Kidney (tissue), 13 donors: ENCODE measurements at regions not wholly inside any gene's neighbourhood (a gene's known extent, or its start where the extent isn't known, plus 50 kb on each side); places are given as distances from the start of the nearest gene placed in this dataset.

Source experiments
- DNase-seq, 5 donors: peaks; one replicate each; pipeline ENCODE4 v3.0.0-alpha.2; 2013 to 2020
- FAIRE-seq: peaks from 2 replicates; lab custom pipeline; 2012; peaks lifted over from hg19 to GRCh38; lab: Jason Lieb, UNC
- H3K27ac ChIP-seq, 2 donors: one replicate each; pipeline ENCODE4 v1.7.0; 2013; ENCODE audit warnings: low read depth in 2 of 2, low read length in 2 of 2, inconsistent platforms in 1 of 2
- H3K27me3 ChIP-seq: one replicate; pipeline ENCODE4 v1.7.1; 2013; ENCODE audit warnings: low read length, inconsistent platforms; ENCODE audit not compliant: control insufficient read depth, insufficient read depth
- H3K36me3 ChIP-seq, 3 donors: one replicate each; pipeline versions ENCODE4 v1.7.0 to v1.7.1; 2013; ENCODE audit warnings: low read length in 3 of 3, control low read depth in 1 of 3, inconsistent platforms in 1 of 3; ENCODE audit not compliant: insufficient read depth in 3 of 3, control insufficient read depth in 2 of 3
- H3K4me1 ChIP-seq, 3 donors: one replicate each; pipeline versions ENCODE4 v1.7.0 to v1.7.1; 2013; ENCODE audit warnings: low read length in 3 of 3, inconsistent platforms in 1 of 3, low read depth in 1 of 3; ENCODE audit not compliant: control insufficient read depth in 2 of 3, insufficient read depth in 2 of 3
- H3K4me3 ChIP-seq, 3 donors: one replicate each; pipeline versions ENCODE4 v1.7.0 to v1.8.1; 2013; ENCODE audit warnings: low read length in 3 of 3, control low read depth in 1 of 3, inconsistent platforms in 1 of 3
- H3K9ac ChIP-seq, 3 donors: one replicate each; pipeline versions ENCODE4 v1.7.0 to v1.7.1; 2013; ENCODE audit warnings: low read length in 3 of 3, control low read depth in 1 of 3, inconsistent platforms in 1 of 3
- H3K9me3 ChIP-seq, 3 donors: one replicate each; pipeline versions ENCODE4 v1.7.0 to v1.7.1; 2013; ENCODE audit warnings: low read length in 3 of 3, control low read depth in 1 of 3, inconsistent platforms in 1 of 3; ENCODE audit not compliant: control insufficient read depth in 2 of 3, insufficient read depth in 1 of 3
- CTCF ChIP-seq: IDR thresholded peaks from 3 replicates; pipeline ENCODE4 v1.5.1; 2012; ENCODE audit warnings: mild to moderate bottlenecking, moderate library complexity, borderline replicate concordance; ENCODE audit not compliant: insufficient read depth; ENCODE audit errors: extremely low read depth
- intact Hi-C: fragments of 100-400 bp; cut with DNase I; formaldehyde crosslinking; loops from one replicate; pipeline ENCODE4 v1.11.1; 2022
- donor health status: control.
- donor health status: control.
- donor health status: control.
- donor health status: control.
- donor health status: control.
- donor health status: DM: yes; HTN: yes; CAD: no.
- donor health status: Normal renal cell carcinoma (clear cell type).

GRCh38 chr16:65757064-65757463 is 609.4 kb upstream of the CDH5 start:
- no peak overlapping the region for H3K27ac ChIP-seq
- intact Hi-C loops = no loop called here
- TF ChIP-seq CTCF = no peak
- peaks cover 0 to 4% (median 0%) of the 10 kb centered on the region in 3 donors for H3K4me1 ChIP-seq
- no peaks in the 10 kb centered on the region for H3K36me3 ChIP-seq
- H3K4me3 ChIP-seq = no peak overlapping the region
- DNase-seq (no peak), FAIRE-seq (no peak)
- H3K9me3 ChIP-seq = no peaks in the 10 kb centered on the region
- no peaks in the 10 kb centered on the region for H3K27me3 ChIP-seq
- no peak overlapping the region for H3K9ac ChIP-seq

GRCh38 chr16:65756163-65756562 is 610.3 kb upstream of the CDH5 start:
- no peaks in the 10 kb centered on the region for H3K36me3 ChIP-seq
- no peaks in the 10 kb centered on the region for H3K9me3 ChIP-seq
- H3K4me1 ChIP-seq = peaks cover 0 to 4% (median 0%) of the 10 kb centered on the region in 3 donors
- TF ChIP-seq CTCF = no peak
- H3K27ac ChIP-seq = no peak overlapping the region
- H3K27me3 ChIP-seq = no peaks in the 10 kb centered on the region
- no peak overlapping the region for H3K9ac ChIP-seq
- no peak for FAIRE-seq
- intact Hi-C loops = no loop called here
- no peak for DNase-seq
- no peak overlapping the region for H3K4me3 ChIP-seq

- TF ChIP-seq CTCF = no peak
- peak in 2 of 5 donors; percentile 70 to 80 for DNase-seq
- H3K36me3 ChIP-seq = no peaks in the 10 kb centered on the region
- H3K4me1 ChIP-seq = peaks cover 0 to 4% (median 2%) of the 10 kb centered on the region in 3 donors
- intact Hi-C loops = no loop called here
- no peak overlapping the region for H3K9ac ChIP-seq
- H3K9me3 ChIP-seq = no peaks in the 10 kb centered on the region
- H3K4me3 ChIP-seq = no peak overlapping the region
- no peak for FAIRE-seq
- no peaks in the 10 kb centered on the region for H3K27me3 ChIP-seq
- no peak overlapping the region for H3K27ac ChIP-seq
Measured at GRCh38 chr16:65754820-65755691, 611.4 kb upstream of the CDH5 start.
